NCI-H1436 treated with DMSO at 0.1 percent for 48 hours (cell line): ENCODE measurements at regions not wholly inside any gene's neighbourhood (a gene's known extent, or its start where the extent isn't known, plus 50 kb on each side); places are given as distances from the start of the nearest gene placed in this dataset.

Source experiments
- DNase-seq: peaks from one replicate; lab custom pipeline; 2025; lab: John Stamatoyannopoulos, UW

DNA sequence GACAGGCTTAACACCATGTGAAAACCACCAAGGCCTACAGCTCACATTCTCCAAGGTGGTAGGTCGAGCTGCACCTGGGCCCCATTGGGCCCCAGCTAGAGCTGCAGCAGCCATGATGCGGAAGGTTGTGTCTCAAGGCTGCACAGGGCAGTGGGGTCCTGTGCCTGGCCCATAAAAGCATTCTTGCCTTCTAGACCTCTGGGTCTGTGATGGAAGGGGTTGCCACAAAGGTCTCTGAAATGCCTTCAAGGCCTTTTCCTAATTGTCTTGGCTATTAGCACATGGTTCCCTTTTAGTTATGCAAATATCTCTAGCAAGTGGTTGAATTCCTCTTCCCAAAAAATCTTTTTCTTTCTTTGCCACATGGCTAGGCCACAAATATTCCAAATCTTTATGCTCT, 52.5 kb upstream of the C11orf58 start:
- DNase-seq, result no peak

DNA sequence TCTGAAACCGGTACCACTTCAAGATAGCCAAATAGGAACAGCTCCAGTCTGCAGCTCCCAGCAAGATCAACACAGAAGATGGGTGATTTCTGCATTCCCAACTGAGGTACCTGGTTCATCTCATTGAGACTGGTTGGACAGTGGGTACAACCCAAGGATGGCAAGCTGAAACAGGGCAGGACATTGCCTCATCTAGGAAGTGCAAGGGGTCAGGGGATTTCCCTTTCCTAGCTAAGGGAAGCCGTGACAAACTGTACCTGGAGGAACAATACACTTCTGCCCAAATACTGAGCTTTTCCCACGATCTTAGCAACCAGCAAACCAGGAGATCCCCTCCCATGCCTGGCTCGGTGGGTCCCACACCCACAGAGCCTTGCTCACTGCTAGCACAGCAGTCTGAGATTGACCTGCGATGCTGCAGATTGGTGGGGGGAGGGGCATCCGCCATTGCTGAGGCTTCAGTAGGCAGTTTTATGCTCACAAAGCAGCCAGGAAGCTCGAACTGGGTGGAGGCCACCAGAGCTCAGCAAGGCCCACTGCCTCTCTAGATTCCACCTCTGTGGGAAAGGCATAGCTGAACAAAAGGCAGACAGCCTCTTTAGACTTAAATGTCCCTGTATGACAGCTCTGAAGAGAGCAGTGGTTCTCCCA, 59.9 kb upstream of the C11orf58 start:
- DNase-seq, result no peak

DNA sequence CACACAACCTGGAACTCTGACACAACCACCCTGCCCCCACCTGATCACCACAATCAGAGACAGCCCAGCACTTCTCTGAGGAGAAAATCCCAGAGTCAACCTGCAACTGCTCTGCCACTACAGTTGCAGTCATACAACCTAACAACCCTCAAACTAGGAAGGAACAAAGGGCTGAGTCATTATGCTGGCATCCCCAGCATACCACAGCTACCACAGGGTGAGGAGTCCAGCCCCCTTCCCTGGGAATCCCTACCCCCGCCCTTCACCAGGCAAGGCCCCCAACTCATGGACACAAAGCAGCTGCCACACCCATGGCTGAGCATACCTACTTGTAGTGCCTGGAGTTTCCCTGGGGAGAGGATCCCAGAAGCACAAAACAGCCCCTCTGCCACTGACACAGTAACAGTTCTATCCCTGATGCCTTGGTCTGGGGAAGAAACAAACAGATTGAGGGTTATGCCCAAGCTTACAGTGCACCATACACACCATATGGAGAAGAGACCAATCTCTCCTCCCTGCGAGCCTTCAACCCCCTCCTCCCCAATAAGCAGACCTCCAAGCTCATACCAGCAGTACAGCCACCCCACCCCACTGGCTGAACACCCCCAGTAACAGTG, 68.5 kb upstream of the C11orf58 start:
- no peak for DNase-seq

DNA sequence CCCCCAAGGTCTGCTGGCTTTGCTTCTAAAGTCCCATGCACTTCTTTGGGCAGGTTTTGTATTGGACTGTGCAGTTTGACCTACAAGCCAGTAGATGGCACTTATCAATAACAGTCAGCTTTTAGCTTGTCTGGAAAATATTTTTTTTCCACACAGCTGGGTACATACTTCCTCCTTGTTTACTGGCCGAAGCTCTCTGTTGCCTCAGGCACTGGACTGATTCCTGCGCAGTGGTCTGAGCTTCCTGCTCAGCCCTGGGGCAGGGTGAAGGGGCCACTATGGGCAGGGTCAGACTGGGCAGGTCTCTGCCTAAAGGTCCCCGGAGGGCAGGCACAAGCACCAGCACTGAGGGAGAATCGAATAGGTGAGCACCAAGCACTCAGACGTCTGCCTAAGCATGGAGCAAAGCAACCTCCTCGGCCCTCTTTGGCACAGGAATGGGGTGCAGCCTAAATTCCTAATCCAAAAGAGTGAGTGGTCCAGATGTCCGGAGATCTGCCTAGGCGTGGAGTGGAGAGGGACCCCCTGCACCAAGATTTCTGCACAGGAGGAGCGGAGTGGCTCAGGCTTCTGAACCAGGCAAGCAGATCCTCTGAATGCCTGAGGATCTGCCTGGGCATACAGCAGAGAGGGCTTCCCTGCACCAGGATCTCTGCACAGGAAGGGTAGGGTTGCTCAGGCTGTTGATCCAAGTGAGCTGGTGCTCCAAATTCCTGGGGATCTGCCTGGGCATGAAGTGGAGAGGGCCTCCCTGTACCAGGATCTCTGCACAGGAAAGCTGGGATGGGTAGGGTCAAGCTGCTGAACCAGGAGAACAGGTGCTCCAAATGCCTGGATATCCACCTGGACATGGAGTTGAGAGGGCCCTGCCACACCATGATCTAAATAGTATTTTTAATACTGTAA, 105.9 kb upstream of the C11orf58 start:
- no peak for DNase-seq

DNA sequence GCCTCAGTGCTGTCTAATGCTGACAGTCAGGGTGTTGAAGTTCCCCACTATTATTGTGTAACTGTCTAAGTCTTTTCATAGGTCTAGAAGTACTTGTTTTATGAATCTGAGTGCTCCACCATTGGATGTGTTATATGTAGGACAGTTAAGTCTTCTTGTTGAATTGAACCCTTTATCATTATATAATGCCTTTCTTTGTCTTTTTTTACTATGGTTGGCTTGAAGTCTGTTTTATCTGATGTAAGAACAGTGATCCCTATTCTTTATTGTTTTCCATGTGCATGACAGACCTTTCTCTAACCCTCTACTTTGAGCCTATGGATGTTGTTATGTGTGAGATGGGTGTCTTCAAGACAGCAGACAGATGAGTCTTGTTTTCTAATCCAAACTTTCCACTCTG, 107.8 kb upstream of the C11orf58 start:
- no peak for DNase-seq

DNA sequence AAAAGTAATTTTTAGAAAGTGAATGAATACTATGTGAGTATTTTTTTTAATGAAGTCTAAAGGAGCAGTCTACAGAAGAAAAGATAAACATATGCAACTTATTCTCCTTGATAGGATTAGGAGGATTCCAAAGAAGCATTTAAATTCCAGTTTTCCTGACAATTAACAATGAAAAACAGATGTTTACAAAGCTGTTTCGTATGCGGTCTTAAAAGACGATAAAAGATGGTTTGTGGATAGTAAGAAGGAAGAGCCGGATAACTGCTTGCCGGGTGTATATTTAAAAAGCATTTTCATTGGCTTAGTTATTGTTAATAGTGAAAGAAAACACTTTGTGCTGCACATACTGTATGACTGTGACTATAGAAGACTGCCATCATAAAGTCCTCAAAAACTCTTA, 120.0 kb upstream of the C11orf58 start:
- no peak for DNase-seq

DNA sequence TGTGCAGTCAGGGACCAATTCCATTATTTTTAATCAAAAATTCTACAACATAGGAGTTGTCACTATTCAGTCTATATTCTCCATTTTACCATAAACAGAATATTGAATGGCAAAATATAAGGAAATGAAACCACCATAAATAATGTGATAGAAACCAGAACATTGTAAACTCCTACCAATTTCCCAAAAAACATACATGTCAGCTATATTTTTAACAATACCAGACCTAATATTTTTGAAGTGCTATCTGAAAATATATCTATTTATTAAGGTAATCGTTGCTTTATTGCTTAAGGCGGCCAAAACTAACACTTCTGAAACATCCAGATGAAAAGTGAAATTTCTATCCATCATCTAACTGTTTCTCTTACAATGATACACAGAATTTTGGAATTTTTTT, 123.0 kb upstream of the C11orf58 start:
- DNase-seq, result no peak

DNA sequence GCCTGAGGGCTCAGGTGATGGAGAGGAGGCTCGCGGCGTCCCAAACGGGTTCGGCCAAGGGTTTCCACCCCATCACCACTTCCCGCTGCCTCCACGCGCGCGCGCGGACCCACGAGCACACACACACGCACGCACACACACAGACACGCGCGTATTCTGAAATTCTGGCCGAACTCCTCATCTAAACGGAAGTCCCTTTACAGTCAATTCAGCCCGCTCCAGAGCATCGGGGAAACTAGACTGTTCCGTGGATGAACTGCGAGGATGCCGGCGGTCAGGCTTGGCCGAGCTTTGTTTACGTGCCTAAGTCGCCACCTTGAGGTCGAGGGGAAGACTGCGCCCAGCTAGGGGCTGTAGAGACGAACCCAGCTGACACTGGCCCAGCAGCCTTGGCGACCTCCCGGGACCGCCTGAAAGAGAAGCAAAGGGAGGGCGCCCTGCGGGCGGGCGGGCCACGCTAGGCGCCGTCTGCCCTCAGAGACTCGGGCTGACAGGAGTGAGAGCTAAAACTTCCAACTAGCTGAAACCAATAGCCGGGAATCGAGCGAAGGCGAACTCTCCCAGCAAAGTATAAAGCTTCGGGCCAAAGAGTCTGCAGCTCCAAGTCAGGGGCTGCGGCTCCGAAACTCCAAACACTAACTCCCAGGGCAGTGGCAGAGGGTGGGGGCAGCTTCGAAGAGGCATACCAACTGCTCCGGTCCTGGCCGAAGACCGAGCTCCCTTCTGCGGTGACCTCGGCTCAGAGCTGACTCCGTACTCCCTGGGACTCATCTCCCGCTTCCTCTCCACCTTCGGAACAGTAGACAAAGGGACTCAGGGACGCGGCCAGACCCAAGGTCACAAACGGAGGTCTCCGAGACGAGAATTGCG, 124.7 kb upstream of the C11orf58 start:
- peak; percentile 39 for DNase-seq

DNA sequence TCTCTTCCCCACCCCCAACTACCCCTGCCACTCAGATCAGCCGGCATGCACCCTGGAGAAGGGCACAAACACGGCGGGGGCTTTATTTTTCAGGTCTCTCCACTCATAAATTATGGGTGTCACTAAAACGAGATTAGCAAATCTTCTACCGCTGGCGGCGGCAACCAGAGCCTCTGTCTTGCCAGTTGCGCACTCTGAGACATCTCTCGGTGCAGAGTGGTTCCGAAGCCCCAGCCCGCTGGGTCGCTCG, 125.3 kb upstream of the C11orf58 start:
- no peak for DNase-seq

DNA sequence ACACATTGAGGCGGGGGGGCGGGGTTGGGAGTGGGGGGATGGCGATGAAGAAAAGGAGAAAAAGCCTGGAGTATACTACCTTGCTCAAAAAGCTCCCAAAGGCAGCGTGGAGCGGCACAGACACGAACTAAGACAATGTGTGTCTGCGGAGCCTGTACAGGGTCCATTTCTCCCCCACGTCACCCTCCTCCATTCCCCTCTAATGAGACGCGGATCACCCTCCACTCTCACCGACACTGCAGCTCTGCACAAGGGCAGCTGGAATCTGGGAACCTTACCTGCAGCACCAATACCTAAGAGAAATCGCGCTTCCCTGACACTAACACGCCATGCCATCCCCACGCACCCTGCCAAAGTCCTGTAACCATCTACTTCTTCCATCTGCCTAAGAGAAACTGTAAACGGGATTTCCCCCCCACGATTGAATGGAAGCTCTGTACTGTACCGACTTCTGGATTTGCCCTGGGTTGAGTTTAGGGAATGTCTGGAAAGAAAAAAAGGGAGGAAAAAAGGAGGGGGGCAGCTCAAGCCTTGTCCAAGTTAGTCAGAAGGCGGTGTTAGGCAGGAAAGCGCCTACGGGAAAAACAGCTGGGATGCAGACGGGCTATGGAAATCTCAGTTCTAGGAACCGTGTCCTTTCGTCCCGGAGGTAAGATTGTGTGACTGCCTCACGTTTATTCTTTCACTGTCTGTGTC, 125.7 kb upstream of the C11orf58 start:
- DNase-seq, result no peak

DNA sequence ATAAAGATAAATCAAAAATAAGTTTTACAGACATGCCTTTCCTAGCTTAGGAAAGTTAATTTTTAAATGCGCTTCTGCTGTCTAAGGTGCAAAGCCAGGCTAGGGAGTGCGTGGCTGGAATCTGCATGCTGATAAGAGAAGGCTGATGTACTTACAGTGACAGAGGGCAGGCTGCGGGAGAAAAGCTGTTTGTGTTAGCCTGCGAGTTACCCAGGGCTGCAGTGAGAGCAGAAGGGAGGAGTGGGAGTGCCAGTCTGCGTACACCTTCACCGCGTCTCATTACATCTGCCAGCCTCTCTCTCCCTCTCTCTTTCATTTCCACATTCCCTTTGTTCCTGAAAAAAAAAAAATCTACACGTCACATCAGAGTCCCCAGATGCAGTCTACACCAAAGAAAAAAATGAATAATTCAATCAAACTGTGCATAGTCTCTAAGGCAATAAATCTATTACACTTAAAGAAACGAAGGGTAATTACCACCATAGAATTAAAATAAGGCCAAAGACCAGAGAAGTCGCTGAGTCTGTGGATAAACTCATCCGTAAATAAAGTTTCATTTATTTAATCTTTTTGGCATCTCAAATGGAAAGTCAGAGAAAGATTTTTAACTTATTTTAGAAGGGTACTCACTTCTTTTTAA, 126.4 kb upstream of the C11orf58 start:
- DNase-seq, result no peak

DNA sequence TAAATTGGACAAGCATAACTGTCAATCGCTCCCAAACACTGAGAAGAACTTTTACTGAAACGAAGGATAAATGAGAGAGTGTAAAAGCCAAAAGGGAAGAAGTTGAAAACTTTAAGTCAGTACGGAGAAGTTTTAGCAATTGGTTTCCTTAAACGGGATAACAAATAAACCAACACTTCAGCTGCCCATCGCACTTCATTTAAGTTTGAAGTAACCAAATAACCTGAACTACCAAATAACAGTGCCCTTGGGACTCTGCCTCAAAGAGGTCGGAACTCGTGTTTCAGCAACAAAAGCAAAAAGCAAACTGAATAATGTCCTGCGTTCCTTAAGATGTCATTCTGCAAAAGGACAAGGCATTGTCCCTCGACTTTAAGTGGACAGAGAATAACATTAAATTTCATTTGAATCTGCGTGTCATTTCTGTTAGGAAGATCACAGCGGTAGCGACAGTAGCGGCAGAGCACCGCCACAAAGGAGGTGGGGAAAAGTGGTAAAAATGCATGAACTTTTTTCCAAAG, 127.0 kb upstream of the C11orf58 start:
- no peak for DNase-seq

DNA sequence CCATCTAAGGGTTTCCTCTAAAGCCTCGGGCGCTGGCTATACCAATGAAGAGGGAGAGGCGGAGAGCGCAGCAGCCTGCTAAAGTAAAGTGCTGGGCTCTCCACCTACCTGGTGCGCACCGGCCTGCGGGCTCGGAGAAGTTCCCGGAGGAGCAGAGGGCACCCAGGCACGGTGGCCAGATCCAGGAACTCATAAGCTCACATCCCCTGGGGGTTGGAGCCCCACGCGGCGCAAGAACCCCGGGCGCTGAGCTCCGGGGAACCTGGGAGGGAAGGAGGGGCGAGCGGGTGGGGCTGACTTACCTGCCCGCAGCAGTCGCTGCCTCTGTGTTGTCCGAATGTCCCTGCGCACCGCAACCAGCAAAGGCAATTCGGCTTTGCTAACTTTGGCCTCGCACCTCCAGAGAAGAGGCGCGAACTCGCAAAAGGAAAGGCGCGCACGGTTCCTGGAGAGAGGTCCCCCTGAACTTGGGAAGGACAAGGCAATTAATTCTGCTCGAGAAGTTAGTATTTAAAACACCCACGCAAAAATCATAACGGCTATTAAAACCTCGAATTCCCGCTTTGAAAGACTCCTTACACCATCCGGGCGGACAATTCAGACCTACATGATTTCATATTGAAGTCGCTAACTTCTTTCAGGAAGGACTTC, 127.6 kb upstream of the C11orf58 start:
- no peak for DNase-seq

DNA sequence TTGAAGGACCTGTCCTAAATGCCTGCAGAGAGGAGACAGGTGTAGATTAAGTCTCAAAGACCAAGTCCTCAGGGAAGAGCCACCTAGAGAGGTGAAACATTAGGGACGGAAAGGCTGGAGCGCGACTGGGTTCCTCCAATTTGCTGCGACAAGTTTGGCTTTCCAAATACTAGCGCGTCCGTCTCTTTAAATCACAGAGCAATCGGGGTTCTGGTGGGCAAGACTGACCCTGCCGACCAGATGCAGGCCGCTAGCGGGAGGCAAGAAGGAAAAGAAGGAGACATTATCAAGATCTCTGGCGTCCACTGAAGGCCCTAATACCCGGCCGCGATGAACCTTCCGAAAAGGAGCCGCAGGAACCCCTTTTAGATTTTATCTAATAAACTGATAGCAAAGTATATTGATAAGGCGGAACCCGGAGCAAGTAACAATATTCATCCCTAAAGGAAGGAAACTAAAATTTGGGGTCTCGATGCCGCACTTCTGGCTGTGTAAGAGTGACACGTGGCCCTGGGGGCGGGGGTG, 128.2 kb upstream of the C11orf58 start:
- DNase-seq, result no peak

DNA sequence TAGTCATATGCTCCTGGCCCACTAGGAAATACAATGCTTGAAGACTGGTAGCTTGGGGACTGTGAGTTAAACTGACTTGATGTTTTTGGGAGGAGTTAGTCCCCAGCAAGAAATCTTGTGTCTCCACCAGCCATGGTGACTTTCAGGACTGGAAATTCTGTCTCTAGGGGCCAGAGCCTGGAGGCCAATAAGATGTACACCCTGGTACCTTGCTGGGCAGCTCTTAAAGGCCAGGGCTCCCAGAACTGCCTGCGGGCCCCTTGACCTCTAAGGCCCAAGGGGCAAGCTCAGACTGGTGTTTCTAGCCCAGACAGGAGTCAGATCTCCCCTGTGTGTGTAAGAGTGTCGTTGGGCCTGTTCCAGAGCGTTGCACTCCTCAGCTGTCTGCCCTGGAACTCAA, 128.7 kb upstream of the C11orf58 start:
- DNase-seq, result no peak

DNA sequence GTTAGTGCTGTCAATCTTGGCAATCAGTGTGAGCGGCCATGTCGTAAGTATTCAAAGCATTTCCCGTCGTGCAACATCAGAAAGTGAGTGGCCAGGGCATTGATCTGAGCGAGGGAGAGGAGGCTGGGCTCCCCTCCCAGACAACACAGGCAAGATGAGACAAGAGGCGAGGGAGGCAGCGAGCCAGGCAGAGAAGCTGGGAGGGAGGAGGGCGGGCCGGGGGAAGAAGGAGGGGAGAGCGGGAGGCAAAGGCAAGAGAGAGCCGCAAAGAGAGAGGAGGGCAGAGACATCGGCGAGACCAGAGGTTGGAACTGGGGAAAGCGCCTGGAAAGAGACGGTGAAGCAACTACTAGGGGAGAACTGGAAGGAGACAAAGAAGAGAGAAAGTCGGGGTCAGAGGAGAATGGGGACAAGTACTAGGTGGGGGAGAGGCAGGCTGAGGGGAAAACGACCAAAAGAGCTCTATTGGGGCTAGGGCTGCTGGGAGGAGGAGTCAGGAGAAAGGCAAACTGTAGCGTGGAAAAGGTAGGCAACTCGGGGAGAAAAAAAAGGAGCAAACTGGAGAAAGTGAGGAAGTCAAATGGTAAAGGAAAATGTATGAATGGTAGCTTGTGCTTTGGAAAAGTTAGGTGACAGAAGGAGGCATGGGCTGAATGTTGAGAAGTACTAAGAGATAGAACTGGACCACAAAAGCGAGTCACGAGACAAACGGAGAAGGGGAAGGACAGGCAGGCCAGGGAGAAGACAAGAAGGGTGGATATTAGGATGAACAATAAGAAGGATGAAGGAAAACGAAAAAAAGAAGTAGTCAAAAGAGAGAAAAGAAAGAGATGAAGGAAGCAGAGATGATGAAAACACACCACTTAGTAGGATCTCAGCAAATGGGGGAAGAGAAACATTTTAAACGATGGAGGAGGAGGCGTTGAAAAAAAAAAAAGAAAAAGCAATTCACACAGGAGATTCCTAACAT, 130.5 kb upstream of the C11orf58 start:
- DNase-seq, result peak; percentile 34

DNA sequence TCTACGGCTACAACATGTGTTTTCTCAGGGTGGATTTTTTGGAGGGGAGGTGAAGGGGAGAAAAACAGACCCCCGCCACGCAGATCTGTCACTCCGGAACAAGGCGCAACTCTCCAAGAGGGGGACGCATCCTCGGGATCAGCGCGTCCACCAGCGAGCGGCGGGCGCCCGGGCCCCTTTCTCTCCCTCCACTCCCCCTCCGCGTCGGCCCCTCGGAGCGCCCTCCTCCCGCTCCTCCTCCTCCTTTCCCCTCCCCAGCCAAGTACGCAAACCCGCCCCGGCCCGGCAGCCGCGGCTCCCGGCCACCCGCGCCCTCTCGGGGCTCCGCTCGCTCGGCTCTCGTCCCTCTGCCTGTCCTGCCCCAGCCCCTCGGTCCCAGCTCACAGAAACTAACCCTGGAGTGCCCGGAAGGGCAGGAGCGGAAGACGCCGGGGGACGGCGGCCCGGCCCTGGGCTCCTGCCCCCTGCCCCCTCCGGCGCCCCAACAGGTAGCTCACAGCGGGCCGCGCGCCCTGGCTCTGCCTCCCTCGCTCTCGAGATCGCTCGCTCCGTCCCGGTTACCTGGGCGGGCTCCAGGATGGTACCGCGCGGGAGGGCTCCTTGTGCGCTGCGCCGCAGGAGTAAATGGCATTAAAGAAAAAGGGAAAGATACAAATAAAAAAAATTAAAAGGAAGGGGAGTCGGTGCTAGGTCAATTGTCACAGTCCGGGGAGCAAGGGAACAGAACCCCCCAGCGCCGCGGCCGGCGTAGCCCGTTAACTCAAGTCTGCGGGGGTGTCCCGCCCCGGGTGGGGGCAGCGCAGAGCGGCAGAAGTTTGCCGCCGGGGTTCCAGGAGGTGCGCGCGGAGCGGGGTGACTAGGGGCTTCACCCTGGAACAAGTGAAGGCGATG, 131.4 kb upstream of the C11orf58 start:
- no peak for DNase-seq
